ENCODE measurements at regions not wholly inside any gene's neighbourhood (a gene's known extent, or its start where the extent isn't known, plus 50 kb on each side); places are given as distances from the start of the nearest gene placed in this dataset.
"Not testable (repeated sequence)": the region's sequence is repeated elsewhere in the genome, so short reads cannot be mapped to it uniquely, and the experiment has no call there.

GRCh38 chr2:120502761-120503160 is 156.8 kb downstream of the INHBB start:
- no peak for DNase-seq

DNA sequence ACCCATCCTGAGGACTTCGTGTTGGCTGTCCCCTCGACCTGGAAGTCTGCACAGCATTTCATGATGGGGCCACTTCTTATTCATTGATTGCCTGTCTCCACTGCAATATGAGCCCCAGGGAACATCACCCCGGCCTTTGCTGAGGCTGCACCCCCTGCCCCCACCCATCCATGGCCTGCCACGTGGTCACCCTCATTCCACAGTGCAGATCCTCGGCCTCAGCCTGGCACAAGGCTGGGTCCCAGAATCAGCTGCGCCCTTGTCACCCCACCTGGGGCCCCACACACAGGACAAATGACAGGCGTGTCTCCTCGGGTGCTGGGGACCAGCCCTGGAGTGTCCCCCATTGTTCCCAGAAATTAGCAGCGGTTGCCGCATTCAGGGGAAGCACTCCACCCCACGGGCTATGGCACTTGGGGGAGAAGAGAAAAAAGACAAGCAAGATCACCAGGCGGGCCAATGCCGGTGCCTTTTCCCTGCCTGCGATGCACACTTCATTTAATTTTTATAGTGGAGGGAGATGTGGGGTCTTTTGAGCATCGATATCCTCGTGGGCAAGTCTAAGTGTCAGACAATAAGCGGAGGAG is 157.4 kb downstream of the INHBB start:
- DNase-seq, result no peak

GRCh38 chr2:120503793-120504571 is 158.0 kb downstream of the INHBB start:
- no peak for DNase-seq

DNA sequence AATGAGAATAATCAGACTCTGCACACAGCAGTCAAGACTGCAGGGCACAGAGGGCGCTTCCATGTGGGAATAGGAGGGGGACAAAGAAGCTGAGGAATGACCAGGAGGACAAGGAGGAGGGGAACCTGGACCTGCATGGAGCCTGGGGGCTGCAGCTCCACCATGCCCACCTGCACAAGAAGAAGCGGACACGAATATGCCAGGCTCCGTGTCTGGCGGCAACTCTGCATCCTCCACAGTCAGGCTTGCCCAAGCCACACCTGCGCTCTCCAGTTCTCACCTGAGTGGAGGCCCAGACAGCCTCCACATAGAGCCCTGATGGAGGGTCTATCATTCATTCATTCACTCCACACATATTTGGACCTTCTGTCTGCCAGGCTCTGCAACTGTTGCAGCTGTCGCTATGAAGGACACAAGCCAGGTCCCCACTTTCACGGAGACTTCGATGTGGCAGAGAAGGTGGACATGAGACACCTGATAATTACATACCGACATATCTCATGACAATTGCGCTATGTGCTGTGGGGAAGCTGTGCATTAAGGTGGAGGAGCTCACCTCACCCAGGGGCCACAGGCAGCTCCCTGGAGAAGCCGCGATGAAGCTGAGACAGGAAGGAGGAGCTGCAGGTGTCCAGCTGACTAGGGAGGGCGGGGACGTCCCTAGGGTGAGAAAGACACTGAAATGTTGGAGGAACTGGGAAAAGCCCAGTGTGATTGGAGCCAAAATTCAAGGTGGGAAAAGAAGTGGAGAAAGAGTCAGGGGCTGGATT is 159.2 kb downstream of the INHBB start:
- no peak for DNase-seq

GRCh38 chr2:120508567-120509041 is 162.7 kb downstream of the INHBB start:
- no peak for DNase-seq

DNA sequence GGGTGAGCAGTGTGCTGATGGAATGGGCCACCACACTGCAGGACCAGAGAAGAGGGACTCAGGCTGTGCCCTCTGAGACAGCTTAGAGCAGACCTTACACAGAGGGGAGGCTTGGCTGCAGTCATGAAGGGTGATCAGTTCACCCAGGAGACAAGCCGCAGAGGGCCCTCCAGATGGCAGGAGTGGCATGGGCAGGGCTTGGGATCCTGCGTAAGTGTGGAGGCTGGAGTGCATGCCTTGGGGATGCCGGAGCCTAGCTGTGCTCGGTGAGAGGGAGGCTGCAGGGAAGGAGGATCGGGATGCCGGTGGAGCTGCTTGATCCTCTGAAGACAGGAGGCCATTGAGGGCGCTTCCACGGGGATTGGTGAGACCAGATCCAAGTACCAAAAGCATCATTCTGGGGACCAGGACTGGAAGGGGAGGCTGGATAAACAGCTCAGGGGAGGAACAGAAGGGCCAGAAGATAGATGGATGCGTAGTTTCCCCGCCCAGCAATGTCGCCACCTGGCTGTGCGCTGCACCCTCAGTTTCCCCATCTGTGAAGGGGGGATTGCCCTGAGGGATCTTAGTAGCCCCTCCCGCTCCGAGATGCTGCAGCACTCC is 163.4 kb downstream of the INHBB start:
- no peak for DNase-seq

DNA sequence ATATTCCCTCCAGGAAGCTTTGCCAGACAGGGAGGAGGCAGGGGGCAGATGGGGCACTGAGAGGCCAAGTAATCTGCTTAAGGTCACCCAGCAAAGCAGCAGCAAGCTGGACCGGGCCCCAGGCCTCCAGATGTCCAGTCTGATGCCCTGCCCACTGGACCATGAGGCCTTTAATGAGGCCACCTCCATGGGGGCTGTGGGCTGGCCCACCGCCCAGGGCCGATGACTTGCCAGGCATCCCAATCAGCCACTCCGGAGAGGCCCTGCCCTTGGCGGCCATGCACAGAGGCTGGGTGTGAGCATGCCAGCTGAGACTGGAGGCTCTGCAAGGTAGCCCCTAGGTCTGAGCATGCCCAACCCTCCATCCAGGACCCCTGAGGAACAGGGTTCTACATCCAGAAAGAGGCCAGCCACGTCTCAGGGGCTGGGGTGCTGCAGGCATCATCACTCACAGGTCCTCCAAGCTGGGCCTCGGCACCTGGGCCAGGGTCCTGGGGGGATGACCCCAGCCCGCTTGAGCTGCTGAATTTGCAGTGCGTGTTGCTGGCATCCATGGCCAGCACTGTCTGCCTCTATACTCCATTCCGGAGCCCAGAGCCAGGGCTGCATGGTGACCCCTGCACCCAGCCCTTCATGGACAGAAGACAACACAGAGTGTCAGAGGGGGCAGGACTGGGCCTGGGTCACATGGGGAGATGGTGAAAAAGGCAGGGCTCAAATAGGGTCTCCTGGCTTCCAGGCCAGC is 164.2 kb downstream of the INHBB start:
- no peak for DNase-seq

DNA sequence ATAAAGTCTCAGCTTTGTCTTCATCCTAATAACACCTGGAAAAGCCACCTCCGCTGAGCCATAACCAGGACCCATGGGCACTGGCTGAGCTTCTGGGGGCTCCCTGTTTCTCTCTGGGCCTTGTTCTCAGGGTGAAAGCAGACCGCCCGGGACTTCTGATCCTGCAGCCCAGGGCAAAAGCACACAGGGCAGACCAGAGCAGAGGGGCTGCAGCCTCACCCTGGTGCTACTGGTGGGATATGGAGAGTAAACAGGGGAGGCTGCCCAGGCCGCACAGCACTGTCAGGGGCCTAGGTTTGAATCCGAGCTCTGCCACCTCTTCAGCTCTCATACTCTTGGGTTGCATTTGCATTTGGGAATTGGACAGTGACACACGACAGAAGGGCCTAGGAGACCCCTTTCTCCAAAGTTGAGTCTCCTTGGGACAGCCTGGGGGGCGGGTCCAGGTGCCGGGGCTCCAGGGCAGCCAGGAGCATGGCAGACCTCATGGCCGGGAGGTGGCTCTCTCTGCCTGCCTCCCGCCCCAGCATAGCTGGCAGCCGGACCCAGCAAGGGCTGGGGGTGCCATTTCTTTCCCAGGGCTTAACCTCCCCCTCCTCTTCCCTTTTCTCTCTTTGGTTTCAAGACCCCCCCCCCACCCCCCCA is 164.9 kb downstream of the INHBB start:
- DNase-seq, result no peak

GRCh38 chr2:120511536-120511935 is 165.6 kb downstream of the INHBB start:
- no peak for DNase-seq

DNA sequence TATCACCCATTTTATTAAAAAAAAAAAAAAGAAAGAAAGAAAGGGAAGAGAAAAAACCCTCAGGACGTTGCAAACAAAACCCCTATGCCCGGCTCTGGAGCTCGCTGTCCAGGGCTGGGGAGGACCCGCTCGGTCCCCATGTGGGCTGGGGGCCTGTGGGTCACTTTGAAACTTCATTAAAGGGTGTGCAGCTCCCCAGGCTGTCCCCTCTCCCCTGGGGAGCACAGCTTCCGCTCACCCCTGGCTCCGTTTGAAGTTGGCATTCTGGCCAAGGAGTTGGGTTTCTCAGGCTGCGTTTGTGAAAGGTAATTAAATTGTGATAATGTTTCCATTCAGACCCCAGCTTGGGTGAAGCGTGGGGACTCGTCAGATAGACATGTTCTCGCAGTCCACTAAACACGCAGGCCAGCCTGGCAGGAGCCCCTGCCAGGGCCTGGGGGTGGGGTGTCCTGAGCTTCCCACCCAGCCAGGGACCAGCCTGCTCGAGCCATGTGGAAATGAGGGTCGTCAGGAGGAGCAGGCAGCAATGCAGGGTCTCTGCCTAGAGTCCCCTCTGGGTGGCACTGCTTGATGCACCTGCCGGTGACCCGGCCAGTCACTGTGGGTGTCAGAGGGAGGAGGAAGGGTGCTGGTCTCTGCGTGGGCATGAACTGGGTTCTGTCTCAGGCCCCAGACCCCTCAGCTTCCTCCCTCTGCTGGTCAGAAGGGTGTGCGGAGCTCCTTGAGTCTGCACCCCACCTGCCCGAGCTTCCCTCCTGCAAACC is 166.2 kb downstream of the INHBB start:
- DNase-seq, result no peak

GRCh38 chr2:120513776-120514357 is 167.9 kb downstream of the INHBB start:
- no peak for DNase-seq

DNA sequence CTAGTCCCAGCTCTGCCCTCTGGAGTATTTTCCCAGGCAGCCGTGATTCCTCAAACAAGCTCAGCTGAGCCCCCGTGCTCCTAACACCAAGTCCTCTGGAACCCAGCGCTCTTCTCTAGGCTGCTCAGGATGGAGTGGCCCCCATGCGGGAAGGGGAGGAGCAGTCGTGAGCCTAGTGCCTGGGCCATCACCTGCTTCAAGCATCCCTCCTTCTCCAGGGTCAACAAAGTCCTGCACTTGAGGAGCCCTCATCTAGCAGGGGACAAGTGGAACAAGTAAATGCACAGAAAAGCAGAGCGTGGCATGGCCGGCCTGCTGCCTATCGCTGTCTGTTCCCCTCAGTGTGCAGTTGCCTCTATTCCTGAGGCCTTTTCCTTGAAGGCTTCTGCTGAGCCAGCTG is 168.6 kb downstream of the INHBB start:
- DNase-seq, result no peak

- DNase-seq, result not testable (repeated sequence)
Measured at GRCh38 chr2:120515066-120515758, 169.3 kb downstream of the INHBB start.

DNA sequence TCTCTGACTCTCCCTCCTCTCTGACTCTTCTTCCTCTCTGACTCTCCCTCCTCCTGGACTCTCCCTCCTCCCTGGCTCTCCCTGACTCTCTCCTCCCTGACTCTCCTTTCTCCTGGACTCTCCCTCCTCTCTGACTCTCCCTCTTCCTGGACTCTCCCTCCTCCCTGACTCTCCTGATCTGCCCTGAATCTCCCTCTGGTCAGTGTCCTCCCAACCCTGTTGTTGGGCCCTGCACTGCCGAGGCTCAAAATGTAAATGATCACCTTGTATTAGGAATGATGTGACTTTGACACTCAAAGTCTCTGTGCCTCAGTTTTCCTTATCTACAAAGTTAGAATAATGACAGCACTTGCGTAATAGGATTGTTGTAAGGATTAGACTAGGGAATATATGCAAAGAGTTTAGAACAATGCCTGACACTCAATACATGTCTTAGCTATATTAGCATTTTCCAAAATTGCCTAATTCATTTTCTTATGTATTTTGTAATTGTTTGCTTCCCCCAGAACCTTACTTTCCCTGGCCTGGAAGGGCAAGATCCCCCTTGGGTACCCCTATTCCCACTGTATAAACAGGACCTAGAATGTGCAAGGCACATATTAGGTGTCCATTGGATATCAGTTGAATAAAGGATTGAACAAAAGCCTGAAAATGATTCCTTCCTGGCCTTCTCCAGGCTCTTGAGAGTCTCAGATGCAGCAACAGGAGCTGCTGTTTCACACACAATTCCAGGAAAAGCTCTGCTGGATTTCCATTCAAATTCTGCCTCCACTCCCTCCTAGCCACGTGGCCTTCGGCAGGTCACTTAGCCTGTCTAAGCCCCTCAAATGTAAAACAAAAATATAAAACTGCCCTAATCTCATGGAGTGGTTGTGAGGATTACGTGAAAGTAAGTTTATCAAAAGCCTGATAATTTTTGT is 170.1 kb downstream of the INHBB start:
- DNase-seq, result no peak

GRCh38 chr2:120516679-120517314 is 170.9 kb downstream of the INHBB start:
- DNase-seq, result no peak

- no peak for DNase-seq
Measured at GRCh38 chr2:120517751-120518469, 172.0 kb downstream of the INHBB start.

GRCh38 chr2:120518819-120519218 is 172.9 kb downstream of the INHBB start:
- DNase-seq, result no peak

DNA sequence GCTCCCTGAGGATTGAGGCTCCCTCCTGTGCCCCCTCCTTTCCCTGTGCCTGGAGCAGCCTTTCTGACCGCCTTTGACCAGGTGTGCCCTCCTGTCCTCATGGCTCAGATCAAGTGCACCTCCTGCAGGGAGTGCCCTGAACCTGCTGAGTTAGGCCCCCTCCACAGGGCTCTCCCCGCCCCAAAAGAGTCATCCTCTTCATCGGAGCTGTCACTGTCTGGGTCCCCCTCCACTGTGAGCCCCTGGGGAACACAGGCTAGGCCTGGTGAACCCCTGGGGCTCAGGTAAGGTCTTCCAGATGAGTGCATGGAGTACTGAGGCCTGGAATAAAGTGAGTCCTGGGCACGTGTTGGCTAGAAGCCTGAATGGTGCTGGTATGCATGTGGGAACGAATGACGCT is 173.5 kb downstream of the INHBB start:
- no peak for DNase-seq

Data from stimulated activated naive CD4-positive, alpha-beta T cell treated with Interleukin-2 at 50 U/mL for 16 hours (primary cell).